ENCODE measurements at regions not wholly inside any gene's neighbourhood (a gene's known extent, or its start where the extent isn't known, plus 50 kb on each side); places are given as distances from the start of the nearest gene placed in this dataset.

DNA sequence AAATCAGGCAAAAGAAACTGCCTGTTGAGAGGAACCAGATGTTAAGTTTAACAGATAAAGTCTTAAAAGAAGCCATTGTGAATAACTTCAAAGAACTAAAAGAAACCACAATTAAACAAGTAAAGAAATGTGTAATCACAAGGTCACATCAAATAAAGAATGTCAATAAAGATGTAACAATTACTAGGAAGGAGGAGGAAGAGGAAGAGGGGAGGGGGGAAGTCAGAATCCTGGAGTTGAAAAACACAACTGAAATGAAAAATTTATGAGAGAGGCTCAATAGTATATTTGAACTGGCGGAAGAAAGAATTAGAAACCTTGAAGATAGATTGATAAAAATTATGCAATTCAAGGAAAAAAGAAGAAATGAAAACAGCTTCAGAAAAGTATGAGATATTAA, 88.4 kb upstream of the CRIM1 start:
- TF ChIP-seq, protein P1, sequence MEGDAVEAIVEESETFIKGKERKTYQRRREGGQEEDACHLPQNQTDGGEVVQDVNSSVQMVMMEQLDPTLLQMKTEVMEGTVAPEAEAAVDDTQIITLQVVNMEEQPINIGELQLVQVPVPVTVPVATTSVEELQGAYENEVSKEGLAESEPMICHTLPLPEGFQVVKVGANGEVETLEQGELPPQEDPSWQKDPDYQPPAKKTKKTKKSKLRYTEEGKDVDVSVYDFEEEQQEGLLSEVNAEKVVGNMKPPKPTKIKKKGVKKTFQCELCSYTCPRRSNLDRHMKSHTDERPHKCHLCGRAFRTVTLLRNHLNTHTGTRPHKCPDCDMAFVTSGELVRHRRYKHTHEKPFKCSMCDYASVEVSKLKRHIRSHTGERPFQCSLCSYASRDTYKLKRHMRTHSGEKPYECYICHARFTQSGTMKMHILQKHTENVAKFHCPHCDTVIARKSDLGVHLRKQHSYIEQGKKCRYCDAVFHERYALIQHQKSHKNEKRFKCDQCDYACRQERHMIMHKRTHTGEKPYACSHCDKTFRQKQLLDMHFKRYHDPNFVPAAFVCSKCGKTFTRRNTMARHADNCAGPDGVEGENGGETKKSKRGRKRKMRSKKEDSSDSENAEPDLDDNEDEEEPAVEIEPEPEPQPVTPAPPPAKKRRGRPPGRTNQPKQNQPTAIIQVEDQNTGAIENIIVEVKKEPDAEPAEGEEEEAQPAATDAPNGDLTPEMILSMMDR (IDR thresholded peaks at IDR 0.05; ENCODE audit: low read depth, low read length), result no peak
- no peak for TF ChIP-seq POLR2A (IDR thresholded peaks at IDR 0.05; ENCODE audit: extremely low read depth, insufficient read length)
- TF ChIP-seq, protein P2, sequence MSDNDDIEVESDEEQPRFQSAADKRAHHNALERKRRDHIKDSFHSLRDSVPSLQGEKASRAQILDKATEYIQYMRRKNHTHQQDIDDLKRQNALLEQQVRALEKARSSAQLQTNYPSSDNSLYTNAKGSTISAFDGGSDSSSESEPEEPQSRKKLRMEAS (IDR thresholded peaks at IDR 0.05; ENCODE audit: low read depth, low read length), result no peak
- no peak for TF ChIP-seq MYC (IDR thresholded peaks at IDR 0.05; ENCODE audit: low read depth, low read length)
